ENCODE measurements at regions not wholly inside any gene's neighbourhood (a gene's known extent, or its start where the extent isn't known, plus 50 kb on each side); places are given as distances from the start of the nearest gene placed in this dataset.

GRCh38 chr5:99926463-99926862 is 608.7 kb upstream of the FAM174A start:
- no peak for FAIRE-seq
- DNase-seq (ENCODE audit: low spot score) = no peak

DNA sequence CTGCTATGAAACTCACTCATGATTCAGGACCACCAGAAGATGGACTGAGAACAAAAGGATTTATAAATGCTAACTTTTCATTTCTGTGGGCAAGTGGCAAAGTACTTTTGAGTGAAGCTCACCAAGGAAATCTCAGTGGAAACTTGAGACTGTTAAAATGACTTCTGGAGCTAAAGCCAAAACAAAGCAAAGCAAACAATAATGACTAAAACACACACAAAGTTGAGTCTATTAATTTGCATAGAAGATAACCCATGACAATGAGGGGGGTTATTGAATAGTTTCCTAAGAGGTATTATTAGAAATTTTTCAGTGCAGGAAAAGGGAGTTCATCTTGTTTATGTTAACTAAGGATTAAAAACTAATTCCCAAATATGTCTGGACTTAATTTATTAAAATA is 612.8 kb upstream of the FAM174A start:
- DNase-seq (ENCODE audit: low spot score) (no peak), FAIRE-seq (no peak)

- FAIRE-seq (no peak), DNase-seq (ENCODE audit: low spot score) (no peak)
Observed at GRCh38 chr5:99911971-99912370, 623.2 kb upstream of the FAM174A start.

GRCh38 chr5:99906776-99907175 is 628.4 kb upstream of the FAM174A start:
- DNase-seq (ENCODE audit: low spot score) = no peak
- no peak for FAIRE-seq

DNA sequence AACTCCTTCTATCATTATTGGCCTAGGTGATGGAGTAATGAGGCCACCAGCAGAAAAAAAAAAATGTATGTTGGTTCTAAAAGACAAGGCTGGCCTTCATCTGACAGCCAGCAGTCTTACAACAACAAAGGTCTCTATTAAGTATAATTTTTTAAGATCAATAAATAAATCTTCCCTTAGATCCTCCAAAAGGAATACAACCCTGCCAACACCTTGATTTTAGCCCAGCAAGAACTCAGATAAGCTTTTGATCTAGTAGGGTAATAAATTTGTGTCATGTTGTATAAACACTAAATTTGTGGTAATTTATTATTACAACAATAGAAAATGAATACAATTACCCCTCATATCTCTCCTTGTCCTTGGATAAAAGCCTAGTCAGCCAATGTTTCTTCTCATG is 633.2 kb upstream of the FAM174A start:
- DNase-seq (ENCODE audit: low spot score) (no peak), FAIRE-seq (no peak)

GRCh38 chr5:99900302-99900852 is 634.8 kb upstream of the FAM174A start:
- DNase-seq (ENCODE audit: low spot score) = no peak

GRCh38 chr5:99879791-99880511 is 655.2 kb upstream of the FAM174A start:
- DNase-seq (ENCODE audit: low spot score) (no peak), FAIRE-seq (no peak)

More at GRCh38 chr5:99900302-99900852, 634.8 kb upstream of the FAM174A start:
- FAIRE-seq = no peak

DNA sequence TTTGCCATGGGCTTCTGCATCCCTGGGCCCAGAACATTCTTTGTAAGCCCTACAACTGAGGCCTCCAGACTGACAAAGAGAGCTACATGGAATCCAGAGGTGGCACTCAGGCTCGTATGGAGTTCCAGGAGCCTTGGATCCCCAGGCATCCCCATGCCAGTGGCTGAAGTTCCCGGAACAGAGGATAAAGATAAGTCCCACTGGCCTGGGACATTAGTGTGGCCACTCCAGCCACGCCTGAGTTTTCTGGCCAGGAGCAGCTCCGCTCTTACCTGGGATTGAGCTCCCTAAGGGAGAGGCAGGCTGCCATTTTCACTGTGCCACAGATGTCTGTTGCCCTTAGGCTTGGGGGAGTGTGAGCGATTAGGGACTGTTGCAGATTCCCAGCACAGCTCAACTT is 656.3 kb upstream of the FAM174A start:
- FAIRE-seq = no peak
- DNase-seq (ENCODE audit: low spot score) = no peak

- no peak for FAIRE-seq
- DNase-seq (ENCODE audit: low spot score) = no peak
Observed at GRCh38 chr5:99866740-99867139, 668.4 kb upstream of the FAM174A start.

DNA sequence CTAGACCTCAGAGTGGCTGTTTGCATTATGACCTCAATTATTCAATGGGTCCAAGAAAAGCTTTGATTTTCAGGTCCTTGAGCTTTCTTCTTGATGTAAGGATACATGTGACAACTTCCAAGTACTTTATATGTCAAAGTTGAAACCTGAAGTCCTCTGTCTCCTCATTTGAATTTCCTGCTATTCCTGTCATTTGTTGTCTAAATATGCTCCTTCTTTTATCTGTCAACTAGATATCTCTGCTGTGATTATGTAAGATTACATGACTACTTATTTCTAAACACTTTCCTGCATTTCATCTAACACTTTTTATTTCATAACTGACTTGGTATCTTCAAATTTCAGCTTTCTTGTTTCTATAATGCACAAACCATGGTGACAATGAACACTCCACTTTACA is 670.0 kb upstream of the FAM174A start:
- no peak for FAIRE-seq
- DNase-seq (ENCODE audit: low spot score) = no peak

- DNase-seq (ENCODE audit: low spot score) = no peak
- no peak for FAIRE-seq
Observed at GRCh38 chr5:99835791-99836190, 699.4 kb upstream of the FAM174A start.

DNA sequence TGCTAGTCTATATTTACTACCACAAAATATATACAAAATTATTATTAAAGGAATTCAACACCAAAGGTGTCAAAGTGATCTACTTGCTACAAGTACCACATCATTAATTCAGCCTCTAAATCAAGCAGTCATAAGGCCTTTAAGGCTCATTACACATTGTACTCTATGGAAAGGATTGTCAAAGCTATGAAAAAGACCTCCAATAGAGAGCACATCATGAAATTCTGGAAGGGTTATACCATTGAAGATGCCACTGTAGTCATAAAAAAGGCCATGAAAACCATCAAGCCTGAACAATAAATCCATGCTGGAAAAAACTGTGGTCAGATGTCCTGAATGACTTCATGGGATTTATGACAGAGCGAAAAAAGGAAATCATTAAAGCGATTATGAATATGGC is 708.0 kb upstream of the FAM174A start:
- no peak for FAIRE-seq
- DNase-seq (ENCODE audit: low spot score) = no peak

DNA sequence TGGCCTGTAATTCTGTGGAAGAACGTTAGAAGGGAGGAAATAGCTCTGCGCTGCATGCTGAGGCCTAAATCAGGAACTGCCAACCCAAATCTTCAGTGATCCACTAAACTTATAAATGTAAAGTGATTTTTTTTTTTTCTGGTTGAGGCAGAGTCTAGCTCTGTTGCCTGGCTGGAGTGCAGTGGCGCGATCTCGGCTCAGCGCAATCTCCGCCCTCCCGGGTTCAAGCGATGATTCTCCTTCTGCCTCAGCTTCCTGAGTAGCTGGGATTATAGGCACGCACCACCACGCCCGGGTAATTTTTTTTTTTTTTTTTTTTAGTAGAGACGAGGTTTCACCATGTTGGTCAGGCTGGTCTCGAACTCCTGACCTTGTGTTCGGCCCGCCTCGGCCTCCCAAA is 717.4 kb upstream of the FAM174A start:
- FAIRE-seq (no peak), DNase-seq (ENCODE audit: low spot score) (no peak)

GRCh38 chr5:99814321-99815063 is 720.7 kb upstream of the FAM174A start:
- DNase-seq (ENCODE audit: low spot score) = no peak

GRCh38 chr5:99808657-99809230 is 726.4 kb upstream of the FAM174A start:
- FAIRE-seq = no peak
- no peak for DNase-seq (ENCODE audit: low spot score)

More at GRCh38 chr5:99814321-99815063, 720.7 kb upstream of the FAM174A start:
- no peak for FAIRE-seq

- DNase-seq (ENCODE audit: low spot score) = no peak
- FAIRE-seq = no peak
Observed at GRCh38 chr5:99807346-99807745, 727.8 kb upstream of the FAM174A start.

DNA sequence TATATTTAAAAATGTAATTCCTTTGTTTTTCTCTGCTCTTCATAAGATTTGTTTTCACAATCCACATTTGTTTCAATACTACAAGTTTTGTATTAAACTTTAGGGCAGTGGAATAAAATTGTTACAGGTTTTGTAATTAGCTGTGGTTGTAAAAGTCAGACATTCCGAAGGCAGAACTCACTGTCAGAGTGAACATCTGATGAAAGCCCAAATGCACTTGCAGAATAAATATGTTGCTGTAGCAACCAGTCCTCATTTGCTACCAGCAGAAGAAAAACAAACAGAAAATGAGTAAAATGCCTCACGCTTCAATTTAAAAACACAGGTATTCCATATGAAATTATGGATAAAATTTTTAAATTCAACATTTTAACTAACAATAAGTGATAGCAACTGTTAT is 740.1 kb upstream of the FAM174A start:
- DNase-seq (ENCODE audit: low spot score) (no peak), FAIRE-seq (no peak)

DNA sequence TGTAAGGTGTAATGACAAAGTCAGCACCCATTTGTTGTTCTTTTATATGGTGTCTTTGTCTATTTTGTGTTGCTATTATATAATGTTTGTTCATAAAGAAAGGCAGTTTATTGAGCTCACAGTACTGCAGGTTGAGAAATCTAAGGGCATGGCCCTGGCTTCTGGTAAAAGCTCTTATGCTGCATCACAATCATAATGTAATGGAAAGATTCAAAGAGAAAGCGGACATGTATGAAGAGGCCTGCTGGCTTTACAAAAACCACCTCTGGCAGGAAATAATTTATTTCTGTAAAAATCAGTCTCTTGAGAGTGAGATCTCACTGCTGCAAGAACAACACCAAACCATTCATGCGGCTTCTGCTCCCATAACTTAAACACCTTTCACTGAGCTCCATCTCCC is 746.7 kb upstream of the FAM174A start:
- DNase-seq (ENCODE audit: low spot score) = no peak
- FAIRE-seq = no peak

DNA sequence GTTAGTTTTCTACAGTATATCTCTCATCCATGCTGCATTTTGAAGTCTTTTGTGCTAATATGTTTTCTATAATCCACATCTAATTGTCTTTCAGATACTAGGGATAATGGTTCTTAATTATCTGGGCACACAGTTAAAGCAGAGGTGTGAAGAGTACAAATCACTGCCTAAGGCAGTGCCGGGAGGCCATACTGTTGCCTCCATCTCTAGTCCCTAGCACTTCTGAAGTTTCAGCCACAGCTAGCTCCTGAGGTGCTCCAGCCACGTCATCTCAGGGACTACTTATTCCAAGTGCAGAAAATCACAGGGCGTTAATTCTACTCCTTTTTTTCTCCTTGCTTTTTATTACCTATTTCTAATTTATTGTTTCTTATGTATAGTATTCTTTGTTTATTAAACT is 760.0 kb upstream of the FAM174A start:
- no peak for FAIRE-seq
- DNase-seq (ENCODE audit: low spot score) = no peak

GRCh38 chr5:99773290-99773689 is 761.9 kb upstream of the FAM174A start:
- FAIRE-seq (no peak), DNase-seq (ENCODE audit: low spot score) (no peak)

DNA sequence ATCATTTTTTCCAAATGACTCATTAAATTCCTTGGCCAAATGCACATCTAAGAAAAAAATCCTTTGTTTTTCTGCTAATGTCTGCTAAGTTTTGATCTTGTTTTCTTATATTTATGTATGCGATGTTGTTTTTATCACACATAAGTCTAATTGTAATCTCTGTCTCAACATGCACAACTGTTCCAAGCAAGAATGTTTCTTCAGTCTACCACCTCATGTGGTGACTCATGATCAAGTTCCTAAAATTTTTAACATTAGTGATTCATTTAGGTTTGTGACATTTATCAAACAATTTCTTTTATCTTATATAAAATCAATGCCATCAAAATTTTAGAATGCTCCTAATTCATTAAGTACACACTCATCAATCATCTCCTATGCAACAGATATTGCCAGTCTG is 763.9 kb upstream of the FAM174A start:
- no peak for FAIRE-seq

GRCh38 chr5:99765011-99765410 is 770.2 kb upstream of the FAM174A start:
- FAIRE-seq (no peak), DNase-seq (ENCODE audit: low spot score) (no peak)

More for the DNA sequence above, 763.9 kb upstream of the FAM174A start:
- DNase-seq (ENCODE audit: low spot score) = no peak

All from RCC 7860 (cell line).